GM23248 (cell line): ENCODE measurements at regions not wholly inside any gene's neighbourhood (a gene's known extent, or its start where the extent isn't known, plus 50 kb on each side); places are given as distances from the start of the nearest gene placed in this dataset.
A peak's percentile ranks its signal among the peaks of the same experiment; 100 is the strongest.

ENCODE experiments used
- DNase-seq: peaks from one replicate; pipeline ENCODE4 v3.0.0-alpha.2; 2015
- H2AFZ ChIP-seq: fragments of 200-600 bp; sonication (generic); 2 replicates; pipeline ENCODE4 v1.6.1; 2016; ENCODE audit warnings: antibody characterized with exemption
- H3F3A ChIP-seq: fragments of 200-600 bp; sonication (generic); 2 replicates; pipeline ENCODE4 v1.6.1; 2016; ENCODE audit warnings: mild to moderate bottlenecking, antibody characterized with exemption, mixed run types; ENCODE audit not compliant: insufficient read depth
- H3K27ac ChIP-seq: fragments of 200-600 bp; sonication (generic); 2 replicates; pipeline ENCODE4 v1.5.1; 2016; ENCODE audit warnings: mild to moderate bottlenecking
- H3K27me3 ChIP-seq: fragments of 200-600 bp; sonication (generic); replicated peaks from 2 replicates; pipeline ENCODE4 v1.6.1; 2016; ENCODE audit warnings: mild to moderate bottlenecking; ENCODE audit not compliant: insufficient read depth
- H3K36me3 ChIP-seq: fragments of 200-600 bp; sonication (generic); 2 replicates; pipeline ENCODE4 v1.6.1; 2016; ENCODE audit warnings: low read depth, mild to moderate bottlenecking
- H3K4me1 ChIP-seq: fragments of 200-600 bp; sonication (generic); 2 replicates; pipeline ENCODE4 v1.6.1; 2016; ENCODE audit warnings: mild to moderate bottlenecking; ENCODE audit not compliant: insufficient read depth
- H3K4me2 ChIP-seq: fragments of 200-600 bp; sonication (generic); one replicate; pipeline ENCODE4 v1.6.1; 2016; ENCODE audit warnings: mild to moderate bottlenecking; ENCODE audit not compliant: unreplicated experiment
- H3K4me3 ChIP-seq: fragments of 200-600 bp; sonication (generic); 2 replicates; pipeline ENCODE4 v1.5.1; 2016; ENCODE audit warnings: mild to moderate bottlenecking
- H3K79me2 ChIP-seq: fragments of 200-600 bp; sonication (generic); 2 replicates; pipeline ENCODE4 v1.6.1; 2016; ENCODE audit warnings: mild to moderate bottlenecking; ENCODE audit not compliant: insufficient read depth
- H3K9ac ChIP-seq: fragments of 200-600 bp; sonication (generic); 2 replicates; pipeline ENCODE4 v1.6.1; 2016; ENCODE audit warnings: mild to moderate bottlenecking
- H3K9me2 ChIP-seq: fragments of 200-600 bp; sonication (generic); 2 replicates; pipeline ENCODE4 v1.6.1; 2016; ENCODE audit warnings: mixed run types, mild to moderate bottlenecking, moderate library complexity; ENCODE audit not compliant: insufficient read depth
- H3K9me3 ChIP-seq: fragments of 200-600 bp; sonication (generic); one replicate; pipeline ENCODE4 v1.6.1; 2017; ENCODE audit warnings: low read depth
- H4K20me1 ChIP-seq: fragments of 200-600 bp; sonication (generic); 2 replicates; pipeline ENCODE4 v1.6.0; 2016; ENCODE audit not compliant: insufficient read depth
- EZH2 ChIP-seq: fragments of 200-600 bp; sonication (generic); IDR thresholded peaks from 2 replicates; pipeline ENCODE4 v1.6.1; 2018; ENCODE audit warnings: antibody characterized with exemption, mild to moderate bottlenecking; ENCODE audit not compliant: insufficient read depth, poor library complexity, severe bottlenecking
- EZH2phosphoT487 ChIP-seq: fragments of 200-600 bp; sonication (generic); IDR thresholded peaks from 2 replicates; pipeline ENCODE4 v1.6.1; 2018; ENCODE audit warnings: antibody characterized with exemption, moderate library complexity, mild to moderate bottlenecking, low read depth; ENCODE audit not compliant: insufficient read depth
- WGBS, 2 experiments: methylation state at CpG; one replicate each; pipeline ENCODE4 v1.1.6; 2015 to 2017; ENCODE audit warnings: low lambda C conversion rate in 2 of 2, low coverage in 1 of 2; ENCODE audit errors: missing lambda C conversion rate in 2 of 2; 5-methylcytosine and 5-hydroxymethylcytosine counted together
- in situ Hi-C: fragments of 300-500 bp; cut with MboI; formaldehyde crosslinking; loops from 2 replicates; pipeline ENCODE4 v1.15.0; 2020

- in situ Hi-C loops, result no loop called here
- peak overlapping the region; percentile 61 for H2AFZ ChIP-seq
- H3K9ac ChIP-seq, result no peak overlapping the region
- H3K27me3 ChIP-seq, result no peaks in the 10 kb centered on the region
- H3K4me1 ChIP-seq, result no peaks in the 10 kb centered on the region
- H3K27ac ChIP-seq, result no peak overlapping the region
- H3K79me2 ChIP-seq, result no peaks in the 10 kb centered on the region
- H3K4me2 ChIP-seq, result no peak overlapping the region
- H3K4me3 ChIP-seq, result 0 out of 2 replicates have a peak overlapping the region, but pooled peaks have one; percentile 8
- no peaks in the 10 kb centered on the region for H3K36me3 ChIP-seq
- TF ChIP-seq EZH2phosphoT487, result no peak
- TF ChIP-seq EZH2, result no peak
- no peaks in the 10 kb centered on the region for H3F3A ChIP-seq
- WGBS, 2 experiments, result 47 to 53% methylated on average over 6 of the region's 6 CpGs
- DNase-seq, result peak; percentile 45
- no peaks in the 10 kb centered on the region for H3K9me2 ChIP-seq
- H3K9me3 ChIP-seq, result no peaks in the 10 kb centered on the region
- H4K20me1 ChIP-seq, result no peaks in the 10 kb centered on the region
Measured at GRCh38 chr18:39205565-39206195, 1640.1 kb upstream of the CELF4 start.

DNA sequence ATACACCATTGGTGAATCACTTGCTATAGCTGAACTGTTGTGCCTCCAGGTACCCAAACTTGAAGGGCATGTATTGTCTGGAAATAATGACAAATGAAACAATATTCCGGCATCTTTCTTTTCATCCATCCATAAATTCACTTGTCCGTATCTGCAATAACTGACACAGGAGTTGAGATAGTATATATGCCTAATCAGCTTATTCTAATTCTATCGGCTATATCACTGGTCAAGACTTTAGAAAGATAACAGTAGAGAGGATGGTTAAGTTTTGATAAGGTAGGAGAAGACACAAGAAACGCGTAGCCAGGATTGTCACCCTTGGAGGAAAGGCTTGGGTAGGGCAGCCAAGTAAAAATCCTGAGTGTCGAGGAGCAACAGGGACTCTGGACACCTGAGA is 1634.6 kb upstream of the CELF4 start:
- 63 to 66% methylated on average over 6 of the region's 6 CpGs for WGBS, 2 experiments
- in situ Hi-C loops, result no loop called here
- Histone ChIP-seq H3K4me1 (no peaks in the 10 kb centered on the region), H3K9me2 (no peaks in the 10 kb centered on the region), H3K4me2 (no peak overlapping the region), H3K79me2 (no peaks in the 10 kb centered on the region), H3K9me3 (no peaks in the 10 kb centered on the region), H3F3A (no peaks in the 10 kb centered on the region), H3K27me3 (no peaks in the 10 kb centered on the region), H3K27ac (no peak overlapping the region), H3K9ac (no peak overlapping the region), H4K20me1 (no peaks in the 10 kb centered on the region), H3K36me3 (no peaks in the 10 kb centered on the region), H3K4me3 (no peak overlapping the region), H2AFZ (no peak overlapping the region)
- DNase-seq, result no peak
- no peak for TF ChIP-seq EZH2
- TF ChIP-seq EZH2phosphoT487, result no peak

- Histone ChIP-seq H3K36me3 (no peaks in the 10 kb centered on the region), H3K9me3 (no peaks in the 10 kb centered on the region), H3K4me1 (no peaks in the 10 kb centered on the region), H3K27me3 (no peaks in the 10 kb centered on the region), H3K9me2 (no peaks in the 10 kb centered on the region), H3K27ac (no peak overlapping the region), H3F3A (no peaks in the 10 kb centered on the region), H3K4me3 (no peak overlapping the region), H2AFZ (no peak overlapping the region), H3K9ac (no peak overlapping the region), H3K79me2 (no peaks in the 10 kb centered on the region), H3K4me2 (no peak overlapping the region), H4K20me1 (no peaks in the 10 kb centered on the region)
- in situ Hi-C loops, result no loop called here
- no peak for DNase-seq
- 56 to 57% methylated on average over 5 of the region's 5 CpGs for WGBS, 2 experiments
- TF ChIP-seq EZH2phosphoT487 (no peak), EZH2 (no peak)
Measured at GRCh38 chr18:39199231-39199855, 1633.7 kb upstream of the CELF4 start.

- Histone ChIP-seq H3K9me3 (no peaks in the 10 kb centered on the region), H3K9ac (no peak overlapping the region), H3K4me2 (no peak overlapping the region), H3K27ac (no peak overlapping the region), H3K4me1 (no peaks in the 10 kb centered on the region), H3F3A (no peaks in the 10 kb centered on the region), H3K79me2 (no peaks in the 10 kb centered on the region), H3K27me3 (no peaks in the 10 kb centered on the region), H3K36me3 (no peaks in the 10 kb centered on the region), H3K9me2 (no peaks in the 10 kb centered on the region), H4K20me1 (no peaks in the 10 kb centered on the region), H3K4me3 (no peak overlapping the region), H2AFZ (no peak overlapping the region)
- WGBS, 2 experiments, result 47 to 50% methylated on average over 4 of the region's 4 CpGs
- in situ Hi-C loops, result no loop called here
- peak; percentile 11 for DNase-seq
- TF ChIP-seq EZH2phosphoT487, result no peak
- TF ChIP-seq EZH2, result no peak
Measured at GRCh38 chr18:39198376-39198775, 1632.8 kb upstream of the CELF4 start.
